ENCODE measurements at regions not wholly inside any gene's neighbourhood (a gene's known extent, or its start where the extent isn't known, plus 50 kb on each side); places are given as distances from the start of the nearest gene placed in this dataset.

GRCh38 chr2:226312155-226312554, 487.5 kb downstream of the IRS1 start:
- Histone ChIP-seq H2AFZ (no peak overlapping the region), H3K4me3 (no peak overlapping the region), H3K27me3 (no peaks in the 10 kb centered on the region), H4K20me1 (ENCODE audit: insufficient read depth, poor library complexity, severe bottlenecking) (no peaks in the 10 kb centered on the region), H3K36me3 (replicated peaks; ENCODE audit: insufficient read depth, low read depth) (no peaks in the 10 kb centered on the region), H3K27ac (no peak overlapping the region), H3K9me2 (replicated peaks; ENCODE audit: insufficient read depth) (no peaks in the 10 kb centered on the region), H3K9me3 (ENCODE audit: low read depth) (no peaks in the 10 kb centered on the region), H3K4me2 (no peak overlapping the region), H3K4me1 (ENCODE audit: insufficient read depth) (no peaks in the 10 kb centered on the region), H3K79me2 (no peaks in the 10 kb centered on the region)
- WGBS (ENCODE audit: low lambda C conversion rate, missing lambda C conversion rate): 92% methylated on average over 5 of the region's 5 CpGs
- TF ChIP-seq EZH2 (IDR thresholded peaks at IDR 0.05; ENCODE audit: borderline replicate concordance): no peak
- no peak for TF ChIP-seq EZH2phosphoT487 (IDR thresholded peaks at IDR 0.05; ENCODE audit: low read depth, severe bottlenecking, unreplicated experiment)
- TF ChIP-seq, protein P1, sequence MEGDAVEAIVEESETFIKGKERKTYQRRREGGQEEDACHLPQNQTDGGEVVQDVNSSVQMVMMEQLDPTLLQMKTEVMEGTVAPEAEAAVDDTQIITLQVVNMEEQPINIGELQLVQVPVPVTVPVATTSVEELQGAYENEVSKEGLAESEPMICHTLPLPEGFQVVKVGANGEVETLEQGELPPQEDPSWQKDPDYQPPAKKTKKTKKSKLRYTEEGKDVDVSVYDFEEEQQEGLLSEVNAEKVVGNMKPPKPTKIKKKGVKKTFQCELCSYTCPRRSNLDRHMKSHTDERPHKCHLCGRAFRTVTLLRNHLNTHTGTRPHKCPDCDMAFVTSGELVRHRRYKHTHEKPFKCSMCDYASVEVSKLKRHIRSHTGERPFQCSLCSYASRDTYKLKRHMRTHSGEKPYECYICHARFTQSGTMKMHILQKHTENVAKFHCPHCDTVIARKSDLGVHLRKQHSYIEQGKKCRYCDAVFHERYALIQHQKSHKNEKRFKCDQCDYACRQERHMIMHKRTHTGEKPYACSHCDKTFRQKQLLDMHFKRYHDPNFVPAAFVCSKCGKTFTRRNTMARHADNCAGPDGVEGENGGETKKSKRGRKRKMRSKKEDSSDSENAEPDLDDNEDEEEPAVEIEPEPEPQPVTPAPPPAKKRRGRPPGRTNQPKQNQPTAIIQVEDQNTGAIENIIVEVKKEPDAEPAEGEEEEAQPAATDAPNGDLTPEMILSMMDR (IDR thresholded peaks at IDR 0.05; ENCODE audit: poor library complexity): no peak
- DNase-seq (ENCODE audit: low spot score): no peak

- no peak for DNase-seq (ENCODE audit: low spot score)
Observed at GRCh38 chr2:226310146-226310545, 489.5 kb downstream of the IRS1 start.

GRCh38 chr2:226308986-226309385, 490.6 kb downstream of the IRS1 start:
- 84% methylated on average over 2 of the region's 2 CpGs for WGBS (ENCODE audit: low lambda C conversion rate, missing lambda C conversion rate)
- Histone ChIP-seq H3K79me2 (no peaks in the 10 kb centered on the region), H3K4me1 (ENCODE audit: insufficient read depth) (no peaks in the 10 kb centered on the region), H3K9me3 (ENCODE audit: low read depth) (no peaks in the 10 kb centered on the region), H3K36me3 (replicated peaks; ENCODE audit: insufficient read depth, low read depth) (no peaks in the 10 kb centered on the region), H2AFZ (no peak overlapping the region), H4K20me1 (ENCODE audit: insufficient read depth, poor library complexity, severe bottlenecking) (no peaks in the 10 kb centered on the region), H3K4me3 (no peak overlapping the region), H3K27me3 (no peaks in the 10 kb centered on the region), H3K4me2 (no peak overlapping the region), H3K27ac (no peak overlapping the region), H3K9me2 (replicated peaks; ENCODE audit: insufficient read depth) (no peaks in the 10 kb centered on the region)
- TF ChIP-seq, protein P1 (IDR thresholded peaks at IDR 0.05; ENCODE audit: poor library complexity): no peak
- TF ChIP-seq EZH2phosphoT487 (IDR thresholded peaks at IDR 0.05; ENCODE audit: low read depth, severe bottlenecking, unreplicated experiment) (no peak), EZH2 (IDR thresholded peaks at IDR 0.05; ENCODE audit: borderline replicate concordance) (no peak)
- no peak for DNase-seq (ENCODE audit: low spot score)

More at GRCh38 chr2:226310146-226310545, 489.5 kb downstream of the IRS1 start:
- Histone ChIP-seq H4K20me1 (ENCODE audit: insufficient read depth, poor library complexity, severe bottlenecking) (no peaks in the 10 kb centered on the region), H3K36me3 (replicated peaks; ENCODE audit: insufficient read depth, low read depth) (no peaks in the 10 kb centered on the region), H3K4me1 (ENCODE audit: insufficient read depth) (no peaks in the 10 kb centered on the region), H3K4me2 (no peak overlapping the region), H3K79me2 (no peaks in the 10 kb centered on the region), H3K9me3 (ENCODE audit: low read depth) (no peaks in the 10 kb centered on the region), H3K27ac (no peak overlapping the region), H3K9me2 (replicated peaks; ENCODE audit: insufficient read depth) (no peaks in the 10 kb centered on the region), H3K27me3 (no peaks in the 10 kb centered on the region), H3K4me3 (no peak overlapping the region), H2AFZ (no peak overlapping the region)
- 58% methylated on average over 6 of the region's 6 CpGs for WGBS (ENCODE audit: low lambda C conversion rate, missing lambda C conversion rate)
- TF ChIP-seq, protein P1 (IDR thresholded peaks at IDR 0.05; ENCODE audit: poor library complexity): no peak
- TF ChIP-seq EZH2phosphoT487 (IDR thresholded peaks at IDR 0.05; ENCODE audit: low read depth, severe bottlenecking, unreplicated experiment) (no peak), EZH2 (IDR thresholded peaks at IDR 0.05; ENCODE audit: borderline replicate concordance) (no peak)

DNA sequence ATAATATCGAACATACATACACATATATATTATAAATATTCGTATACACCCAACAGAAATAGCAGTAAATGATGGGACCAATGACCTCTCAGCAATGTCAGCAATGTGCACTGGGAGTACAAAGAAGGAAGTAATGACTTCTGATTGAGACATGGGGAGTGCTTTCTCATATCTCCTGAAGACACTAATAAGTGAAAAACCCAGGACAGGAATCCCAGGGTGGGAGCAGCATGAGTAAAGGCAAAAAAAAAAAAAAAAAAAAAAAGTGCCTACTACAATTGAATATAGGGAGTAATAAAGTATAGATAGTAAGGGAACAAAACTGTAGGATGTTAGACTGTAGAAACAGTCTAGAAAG, 491.3 kb downstream of the IRS1 start:
- Histone ChIP-seq H3K9me3 (ENCODE audit: low read depth) (no peaks in the 10 kb centered on the region), H3K4me3 (no peak overlapping the region), H3K36me3 (replicated peaks; ENCODE audit: insufficient read depth, low read depth) (no peaks in the 10 kb centered on the region), H3K27ac (no peak overlapping the region), H2AFZ (no peak overlapping the region), H3K4me2 (no peak overlapping the region), H3K9me2 (replicated peaks; ENCODE audit: insufficient read depth) (no peaks in the 10 kb centered on the region), H3K27me3 (no peaks in the 10 kb centered on the region), H3K4me1 (ENCODE audit: insufficient read depth) (no peaks in the 10 kb centered on the region), H3K79me2 (no peaks in the 10 kb centered on the region), H4K20me1 (ENCODE audit: insufficient read depth, poor library complexity, severe bottlenecking) (no peaks in the 10 kb centered on the region)
- TF ChIP-seq, protein P1 (IDR thresholded peaks at IDR 0.05; ENCODE audit: poor library complexity): no peak
- TF ChIP-seq EZH2 (IDR thresholded peaks at IDR 0.05; ENCODE audit: borderline replicate concordance) (no peak), EZH2phosphoT487 (IDR thresholded peaks at IDR 0.05; ENCODE audit: low read depth, severe bottlenecking, unreplicated experiment) (no peak)
- WGBS (ENCODE audit: low lambda C conversion rate, missing lambda C conversion rate): 85% methylated on average over 2 of the region's 2 CpGs
- no peak for DNase-seq (ENCODE audit: low spot score)

Measured in hepatocyte (in vitro differentiated cells).